Stimulated activated CD4-positive, alpha-beta T cell treated with anti-CD3 and anti-CD28 coated beads, Interleukin-12 subunit alpha, Interleukin-12 subunit beta, amount 100 ng/mL, for 24 hours (primary cell): ENCODE measurements at regions not wholly inside any gene's neighbourhood (a gene's known extent, or its start where the extent isn't known, plus 50 kb on each side); places are given as distances from the start of the nearest gene placed in this dataset.

Source experiments
- DNase-seq, 2 experiments: peaks; one replicate each; pipeline ENCODE4 v3.0.0-alpha.2; 2020; ENCODE audit warnings: low read depth in 2 of 2

GRCh38 chr16:9522614-9523013 is 431.2 kb downstream of the HAPSTR1 start:
- DNase-seq = no peak

- no peak for DNase-seq
Measured at GRCh38 chr16:9523994-9524393, 432.6 kb downstream of the HAPSTR1 start.

GRCh38 chr16:9525037-9525436 is 433.6 kb downstream of the HAPSTR1 start:
- no peak for DNase-seq

- DNase-seq = no peak
Measured at GRCh38 chr16:9526791-9527190, 435.3 kb downstream of the HAPSTR1 start.

GRCh38 chr16:9527976-9528375 is 436.5 kb downstream of the HAPSTR1 start:
- no peak for DNase-seq

GRCh38 chr16:9528511-9529079 is 437.2 kb downstream of the HAPSTR1 start:
- DNase-seq = no peak

GRCh38 chr16:9533042-9533441 is 441.6 kb downstream of the HAPSTR1 start:
- DNase-seq = no peak

GRCh38 chr16:9534759-9535158 is 443.3 kb downstream of the HAPSTR1 start:
- no peak for DNase-seq

- DNase-seq = no peak
Measured at GRCh38 chr16:9536905-9537304, 445.5 kb downstream of the HAPSTR1 start.

GRCh38 chr16:9539346-9539745 is 447.9 kb downstream of the HAPSTR1 start:
- DNase-seq = no peak

GRCh38 chr16:9541723-9542122 is 450.3 kb downstream of the HAPSTR1 start:
- no peak for DNase-seq

- no peak for DNase-seq
Measured at GRCh38 chr16:9542165-9542755, 450.8 kb downstream of the HAPSTR1 start.

- DNase-seq = no peak
Measured at GRCh38 chr16:9545522-9546437, 454.3 kb downstream of the HAPSTR1 start.

GRCh38 chr16:9546438-9546786 is 455.0 kb downstream of the HAPSTR1 start:
- DNase-seq = no peak

- no peak for DNase-seq
Measured at GRCh38 chr16:9549487-9549886, 458.0 kb downstream of the HAPSTR1 start.

- DNase-seq = no peak
Measured at GRCh38 chr16:9555051-9555450, 463.6 kb downstream of the HAPSTR1 start.

- no peak for DNase-seq
Measured at GRCh38 chr16:9556949-9557665, 465.7 kb downstream of the HAPSTR1 start.

- no peak for DNase-seq
Measured at GRCh38 chr16:9557713-9558112, 466.3 kb downstream of the HAPSTR1 start.

GRCh38 chr16:9566099-9566498 is 474.7 kb downstream of the HAPSTR1 start:
- DNase-seq = no peak

- DNase-seq = no peak
Measured at GRCh38 chr16:9567666-9568065, 476.2 kb downstream of the HAPSTR1 start.

GRCh38 chr16:9568261-9568660 is 476.8 kb downstream of the HAPSTR1 start:
- DNase-seq = no peak

GRCh38 chr16:9570521-9570920 is 479.1 kb downstream of the HAPSTR1 start:
- no peak for DNase-seq
